ENCODE measurements at regions not wholly inside any gene's neighbourhood (a gene's known extent, or its start where the extent isn't known, plus 50 kb on each side); places are given as distances from the start of the nearest gene placed in this dataset.
"Not testable (repeated sequence)": the region's sequence is repeated elsewhere in the genome, so short reads cannot be mapped to it uniquely, and the experiment has no call there.

DNA sequence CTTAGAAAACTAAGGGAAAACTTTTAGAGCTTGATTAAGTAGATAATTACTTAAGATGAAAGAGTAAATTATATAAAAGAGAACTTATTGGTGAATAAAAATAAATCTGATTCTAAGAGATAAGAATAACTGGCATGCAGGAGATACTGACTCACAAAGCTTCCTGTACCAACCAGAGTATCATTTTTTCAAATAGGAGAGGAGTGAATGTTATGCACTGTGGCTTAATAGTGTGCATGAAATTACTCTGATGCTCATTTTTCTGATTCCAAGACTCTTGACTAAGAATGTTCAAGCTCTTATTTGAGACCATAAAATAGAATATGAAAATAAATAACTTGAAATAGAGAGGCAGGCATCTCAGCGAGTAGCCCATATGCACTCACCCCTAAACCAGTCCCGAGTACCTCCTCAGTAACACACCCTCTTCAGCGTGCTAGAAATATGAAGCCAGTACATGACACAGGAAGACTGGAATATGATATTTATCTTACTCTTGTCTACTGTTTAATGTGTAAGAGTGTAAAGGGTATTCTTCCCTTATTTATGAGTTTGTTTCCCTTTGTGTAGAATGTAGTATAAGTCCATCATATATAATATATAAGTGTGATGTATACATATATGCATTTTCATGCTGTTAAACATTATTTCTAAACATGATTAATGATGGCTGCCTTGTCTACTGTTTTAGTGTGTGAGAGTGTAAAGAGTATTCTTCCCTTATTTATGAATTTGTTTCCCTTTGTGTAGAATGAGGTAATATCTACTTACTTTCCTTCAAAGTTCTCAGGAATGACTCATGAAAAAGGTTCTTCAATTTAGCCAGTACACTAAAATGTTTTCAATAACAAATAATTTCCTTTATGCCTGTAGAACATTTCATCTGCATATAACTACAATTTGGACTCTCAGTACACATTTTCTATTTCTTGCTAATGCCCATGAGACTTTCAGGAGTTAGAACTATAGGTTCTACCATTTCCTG is 99.2 kb upstream of the PALMD start:
- no peak for DNase-seq

DNA sequence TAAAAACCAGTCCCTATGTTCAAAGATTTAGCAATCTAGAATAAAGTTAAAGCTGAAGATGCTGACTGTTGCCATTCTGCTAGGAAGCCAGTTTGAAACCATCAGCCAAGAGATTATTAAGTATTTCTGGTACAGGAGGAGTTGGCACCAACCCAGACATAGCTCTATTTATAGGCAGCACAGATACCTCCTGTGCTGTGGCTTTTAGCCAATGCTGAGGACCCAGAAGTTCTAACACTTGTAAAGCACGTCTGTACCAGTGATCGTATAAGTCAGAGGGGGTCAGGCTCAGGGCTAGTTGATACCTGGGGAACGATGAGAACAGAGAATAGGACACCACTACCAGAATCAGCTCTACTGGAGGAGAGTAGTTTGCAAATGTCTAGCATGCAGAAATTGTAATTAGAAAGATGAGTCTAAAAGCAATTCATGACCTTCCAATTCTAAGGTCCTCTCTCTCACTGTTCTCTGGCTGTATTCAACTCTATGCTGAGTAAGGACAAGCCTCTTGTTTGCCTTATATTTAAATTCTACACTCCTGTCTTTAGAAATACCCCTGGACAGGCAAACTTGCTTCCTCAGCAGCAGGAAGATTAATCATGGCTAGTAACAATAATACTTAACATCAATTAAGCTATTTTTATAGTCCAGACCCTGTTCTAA is 96.8 kb upstream of the PALMD start:
- DNase-seq, result peak; percentile 21

DNA sequence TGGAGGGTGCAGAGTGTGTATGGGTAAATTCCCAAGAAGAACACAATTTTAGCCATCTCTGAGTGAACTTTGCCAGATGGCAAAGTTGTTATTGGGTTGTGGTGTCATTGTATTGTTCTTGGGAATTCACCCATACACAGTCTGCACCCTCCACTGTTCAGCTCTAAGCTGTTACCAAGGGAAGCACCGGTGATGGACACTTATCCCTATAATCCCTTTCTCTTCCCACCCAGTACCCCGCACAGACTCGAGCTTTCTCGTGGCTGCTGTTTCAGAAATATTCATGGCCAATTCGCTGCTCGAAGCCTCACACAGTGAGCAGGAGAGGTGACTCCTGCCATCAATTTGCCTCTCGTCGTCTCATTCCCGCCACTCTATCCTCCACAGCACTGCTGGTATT is 95.7 kb upstream of the PALMD start:
- DNase-seq, result no peak

DNA sequence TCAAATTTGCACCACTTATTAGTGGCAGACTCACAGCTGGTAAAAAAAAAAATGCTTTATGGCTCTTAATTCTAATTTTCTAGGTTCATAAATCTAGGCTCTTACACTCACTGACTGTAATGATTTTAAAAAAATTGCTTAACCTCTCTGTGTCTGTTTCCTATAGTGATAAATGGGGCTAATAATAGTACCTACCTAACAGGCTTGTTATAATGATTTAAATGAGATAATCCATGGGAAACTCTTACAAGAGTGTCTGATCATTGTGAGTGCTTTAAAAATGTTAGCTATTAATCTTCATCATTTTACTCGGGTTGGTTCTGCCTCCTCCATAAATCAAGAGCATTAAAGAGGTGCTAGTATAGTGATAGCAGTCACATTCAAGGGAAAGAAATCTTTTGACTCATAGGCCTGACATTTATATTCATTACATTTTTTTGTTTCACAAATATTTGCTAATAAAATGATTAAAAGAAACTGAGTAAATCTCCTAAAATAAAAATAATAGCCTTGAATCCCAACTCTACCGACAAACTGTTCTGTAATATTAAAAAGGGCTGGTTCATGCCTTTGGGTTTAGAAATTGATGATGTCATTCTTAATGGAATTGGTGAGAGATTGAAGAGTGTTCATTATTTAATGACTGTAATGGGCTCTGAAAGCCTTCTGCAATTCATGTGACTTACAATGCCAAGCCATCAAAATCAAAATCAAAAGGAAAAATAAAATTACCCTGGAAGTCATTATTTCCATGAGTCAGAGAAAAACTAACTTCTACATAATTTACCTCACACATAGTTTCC is 93.9 kb upstream of the PALMD start:
- no peak for DNase-seq

DNA sequence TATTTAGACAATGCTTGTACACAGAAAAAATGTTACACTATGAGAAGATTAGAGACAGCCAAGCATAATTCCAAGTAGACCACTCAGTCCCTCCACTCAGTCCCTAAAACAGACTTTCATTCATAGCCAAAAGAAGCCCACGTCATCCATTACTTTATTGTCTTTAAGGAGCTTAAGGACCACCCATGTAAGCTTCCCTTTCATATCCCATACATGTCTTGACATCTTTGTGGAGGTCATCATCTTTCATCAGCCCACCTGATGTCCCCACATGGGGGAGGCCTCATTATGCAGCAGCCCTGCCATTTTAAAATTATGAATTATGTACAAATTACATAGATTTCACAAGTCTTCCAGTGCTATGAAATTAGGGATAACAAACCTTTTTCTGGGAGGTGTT is 92.6 kb upstream of the PALMD start:
- DNase-seq, result no peak

DNA sequence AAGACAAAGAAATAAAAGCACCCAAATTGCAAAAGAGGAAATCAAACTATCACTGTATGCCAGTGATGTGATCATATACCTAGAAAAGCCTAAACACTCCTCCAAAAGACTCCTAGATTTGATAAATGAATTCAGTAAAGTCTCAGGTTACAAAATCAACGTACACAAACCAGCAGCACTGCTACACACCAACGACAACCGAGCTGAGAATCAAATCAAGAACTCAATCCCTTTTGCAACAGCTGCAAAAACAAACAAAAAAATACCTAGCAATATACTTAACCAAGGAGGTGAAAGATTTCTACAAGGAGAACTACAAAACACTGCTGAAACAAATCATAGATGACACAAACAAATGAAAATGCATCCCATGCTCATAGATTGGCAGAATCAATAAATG is 92.1 kb upstream of the PALMD start:
- DNase-seq, result not testable (repeated sequence)

DNA sequence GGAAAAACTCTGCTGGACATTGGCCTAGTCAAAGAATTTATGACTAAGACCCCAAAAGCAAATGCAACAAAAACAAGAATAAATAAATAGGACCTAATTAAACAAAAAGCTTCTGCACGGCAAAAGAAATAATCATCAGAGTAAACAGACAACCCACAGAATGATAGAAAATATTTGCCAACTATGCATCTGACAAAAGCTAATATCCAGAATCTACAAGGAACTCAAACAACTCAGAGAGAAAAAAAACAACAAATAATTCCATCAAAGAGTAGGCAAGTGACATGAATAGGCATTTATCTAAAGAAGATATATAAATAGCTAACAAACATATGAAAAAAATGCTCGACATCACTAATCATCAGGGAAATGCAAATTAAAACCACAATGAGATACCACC is 91.2 kb upstream of the PALMD start:
- DNase-seq, result no peak

DNA sequence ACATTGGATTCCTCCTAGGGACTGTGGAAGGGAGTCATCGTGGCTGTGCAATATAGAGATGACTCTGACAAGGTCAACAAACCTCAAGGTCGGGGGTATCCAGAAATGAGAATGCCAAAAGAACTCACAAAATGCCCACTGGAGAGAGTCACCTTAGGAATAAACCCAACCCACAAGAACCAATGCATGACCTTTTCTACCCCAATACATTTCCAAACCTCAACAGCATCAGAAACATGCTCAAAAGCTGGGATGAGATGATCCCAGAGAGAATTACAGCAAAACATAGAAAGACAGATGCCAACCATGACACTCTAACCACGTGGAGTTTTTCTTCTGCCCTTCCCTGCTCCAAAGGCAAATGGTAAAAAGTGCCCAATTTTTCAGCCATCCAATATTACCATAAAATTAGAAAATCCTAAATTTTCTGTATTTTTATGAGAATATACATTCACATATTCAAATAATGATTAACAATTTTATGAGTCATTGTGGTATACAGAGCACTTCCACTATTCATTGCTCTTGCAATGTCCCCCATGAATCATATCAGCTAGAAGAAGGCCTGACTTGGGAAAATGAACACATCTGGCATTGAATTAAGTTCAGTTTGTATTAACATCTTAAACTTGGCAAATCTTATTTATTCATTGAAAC is 88.2 kb upstream of the PALMD start:
- no peak for DNase-seq

DNA sequence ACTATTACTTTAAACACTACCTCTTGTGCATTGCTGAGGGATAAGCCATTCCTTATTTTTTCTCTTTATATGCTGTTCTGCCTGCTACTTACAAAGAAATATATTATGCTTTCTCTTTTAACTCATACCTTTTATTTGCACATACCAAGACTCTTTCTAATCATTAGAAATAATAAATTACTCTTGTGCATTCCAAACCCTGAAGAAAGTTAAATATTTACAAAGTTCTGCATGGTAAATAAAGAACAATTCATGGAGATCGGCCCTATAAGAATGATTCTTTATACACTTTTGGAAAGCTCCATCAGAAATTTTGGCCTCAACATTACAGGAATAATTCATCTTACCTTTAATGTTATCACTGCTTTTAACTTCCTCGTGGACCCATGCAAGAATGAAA is 86.7 kb upstream of the PALMD start:
- no peak for DNase-seq

DNA sequence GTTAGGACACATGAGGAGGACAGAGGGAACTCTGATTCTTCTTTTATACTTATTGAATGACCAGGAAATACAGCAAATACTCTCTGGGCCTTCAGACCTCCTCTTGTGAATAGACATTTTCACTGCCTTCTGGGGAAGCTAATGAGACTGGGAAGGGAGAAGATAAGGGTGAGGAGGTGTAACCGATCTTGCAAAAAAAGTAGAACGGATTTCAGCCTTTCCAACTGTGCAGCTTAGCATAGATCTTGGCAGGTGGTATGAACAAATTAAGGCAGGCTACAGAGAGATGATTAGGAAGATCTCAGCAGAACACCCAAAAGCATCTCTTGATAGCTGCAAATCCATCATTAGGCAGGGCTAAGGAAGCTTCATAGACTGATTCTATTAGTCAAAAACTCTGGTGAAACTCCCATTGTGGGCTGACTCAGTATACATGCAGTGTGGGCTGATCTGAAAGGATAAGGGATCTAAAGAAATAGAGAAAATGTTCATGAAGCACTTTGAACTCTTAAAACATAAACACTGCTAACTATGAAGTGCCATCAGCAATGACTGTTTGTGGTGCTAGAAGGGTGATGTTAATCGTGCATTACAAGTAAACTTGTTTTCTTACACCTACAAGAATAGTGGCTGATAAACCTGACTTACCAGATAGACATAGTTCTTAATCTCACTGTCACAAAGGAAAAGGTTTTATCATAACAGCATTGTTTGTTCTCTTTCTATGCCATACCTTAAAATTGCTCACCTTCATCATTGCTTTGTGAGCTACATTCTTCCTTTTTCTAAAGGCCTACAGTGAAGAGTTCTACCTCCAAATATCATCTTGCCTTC is 85.5 kb upstream of the PALMD start:
- no peak for DNase-seq

DNA sequence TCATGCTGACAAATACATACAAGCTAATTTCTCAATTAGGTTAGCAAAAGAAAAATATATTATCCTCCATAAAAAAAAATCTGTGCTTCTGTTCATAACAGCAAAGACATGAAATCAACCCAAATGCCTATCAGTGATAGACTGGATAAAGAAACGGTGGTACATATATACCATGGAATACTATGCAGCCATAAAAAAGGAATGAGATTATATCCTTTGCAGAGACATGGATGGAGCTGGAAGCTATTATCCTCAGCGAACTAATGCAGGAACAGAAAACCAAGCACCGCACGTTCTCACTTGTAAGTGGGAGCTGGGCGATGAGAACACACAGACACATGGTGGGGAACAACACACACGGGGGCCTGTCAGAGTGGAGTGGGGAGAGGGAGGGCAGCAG is 84.0 kb upstream of the PALMD start:
- no peak for DNase-seq

DNA sequence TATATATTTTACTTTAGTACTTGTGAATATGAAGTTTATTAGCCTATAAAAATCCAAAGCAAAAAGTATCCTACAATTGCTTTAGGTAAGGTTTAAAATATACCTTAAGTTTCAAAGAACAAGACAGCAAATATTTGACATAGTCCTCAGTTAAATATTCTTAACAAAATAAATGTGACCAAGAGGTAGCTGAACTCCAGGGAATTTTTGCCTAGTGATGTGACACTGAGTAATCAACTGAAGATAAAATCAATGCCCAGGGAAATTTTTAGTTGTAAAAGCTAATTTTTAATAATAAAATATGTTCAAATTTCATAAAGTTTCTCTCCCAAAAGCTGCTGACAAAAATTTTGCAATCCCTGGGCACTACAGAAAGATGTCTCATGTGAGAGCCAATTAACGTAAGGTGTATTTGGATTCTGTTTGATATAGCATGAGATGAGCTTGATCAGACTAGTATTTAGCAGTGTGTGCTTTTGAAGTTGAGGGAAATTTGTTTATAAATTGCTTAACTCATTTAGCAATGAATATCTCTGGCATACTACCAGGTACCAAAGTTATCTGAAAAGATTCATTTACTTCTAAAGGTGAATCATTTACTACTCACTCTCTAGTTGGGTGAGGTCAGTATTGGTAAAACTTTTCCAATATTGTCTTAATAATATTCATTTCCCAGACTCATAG is 80.2 kb upstream of the PALMD start:
- no peak for DNase-seq

DNA sequence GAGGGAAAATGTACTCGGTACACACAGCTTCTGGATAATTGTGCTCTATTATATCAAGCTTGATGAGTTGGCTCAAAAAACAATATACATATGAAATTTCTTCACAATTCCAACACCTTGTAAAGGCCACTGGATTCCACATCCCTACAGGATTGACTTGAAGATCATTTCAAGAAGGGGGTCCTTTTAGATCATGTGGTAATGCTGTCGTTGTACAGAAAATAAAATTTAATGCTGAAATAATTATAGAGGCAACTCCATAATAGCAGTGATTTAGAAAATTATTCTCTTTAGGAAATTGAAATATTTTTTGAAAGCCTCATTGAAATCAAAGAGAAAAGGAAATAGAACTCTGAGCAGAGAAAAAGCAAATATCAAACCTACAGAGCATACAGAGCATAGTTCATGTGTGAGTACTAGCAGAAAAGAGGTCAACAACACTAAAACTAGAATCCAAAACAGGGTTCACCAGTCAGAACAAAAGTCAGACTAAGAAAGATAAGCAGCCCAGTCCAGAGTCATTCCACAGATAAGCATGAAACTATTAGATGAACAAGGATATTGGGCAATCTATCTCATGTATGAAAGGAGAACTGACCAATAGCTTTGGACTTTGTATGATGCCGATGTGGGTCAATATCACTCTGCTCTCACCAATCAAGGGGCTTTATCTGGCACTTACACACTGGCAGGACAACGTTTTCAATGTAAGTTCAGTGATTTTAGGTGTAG is 79.5 kb upstream of the PALMD start:
- DNase-seq, result no peak

DNA sequence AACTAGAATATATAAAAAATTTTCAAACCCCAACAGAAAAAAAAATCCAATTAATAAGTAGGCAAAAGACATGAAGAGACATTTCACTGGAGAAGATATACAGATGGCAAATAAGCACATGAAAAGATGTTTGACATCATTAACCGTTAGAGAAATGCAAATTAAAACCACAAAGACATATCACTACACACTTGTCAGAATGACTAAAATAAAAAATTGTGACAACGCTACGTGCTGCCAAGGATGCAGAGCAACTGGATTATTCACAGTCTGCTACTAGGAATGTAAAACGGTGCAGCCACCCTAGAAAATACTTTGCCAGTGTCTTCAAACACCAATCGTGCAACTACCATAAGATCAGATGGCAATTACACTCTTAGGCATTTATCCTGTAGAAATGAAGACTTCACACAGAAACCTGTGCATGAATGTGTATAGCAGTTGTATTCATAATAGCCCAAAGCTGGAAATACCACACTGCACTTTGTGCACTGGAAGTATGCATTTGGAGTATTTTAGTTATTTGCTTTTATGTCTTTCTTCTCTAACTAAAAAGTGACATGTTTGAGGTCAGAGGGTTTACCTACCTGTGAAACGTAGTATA is 75.3 kb upstream of the PALMD start:
- DNase-seq, result no peak

DNA sequence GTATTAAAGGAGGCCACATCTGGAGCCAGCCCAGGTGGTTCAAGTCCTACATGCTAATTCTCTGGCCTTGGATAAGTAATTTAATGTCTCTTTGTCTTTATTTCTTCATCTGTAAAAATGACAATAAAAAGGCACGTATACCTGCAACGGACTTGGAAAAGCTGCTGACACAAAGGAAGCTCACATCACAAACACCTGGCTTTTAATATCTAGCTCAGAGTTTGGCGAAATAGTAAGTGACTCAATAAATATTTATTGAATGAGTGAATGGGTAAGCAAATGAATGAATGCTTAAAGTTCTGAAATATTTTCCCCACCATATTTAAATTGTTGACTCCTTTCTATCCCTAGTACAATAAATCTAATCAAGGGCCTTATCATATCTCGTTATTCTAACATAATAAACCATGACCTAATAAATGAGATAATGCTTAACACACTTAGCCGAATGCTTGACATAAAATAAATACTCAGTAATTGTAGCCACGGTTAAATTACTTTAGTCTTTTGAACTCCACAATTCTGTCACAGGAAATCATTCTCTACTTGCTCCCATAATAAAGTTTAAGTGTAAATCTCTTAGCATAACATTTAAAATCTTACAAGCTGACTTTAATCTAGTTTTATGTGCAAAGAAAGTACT is 74.7 kb upstream of the PALMD start:
- DNase-seq, result peak; percentile 1

DNA sequence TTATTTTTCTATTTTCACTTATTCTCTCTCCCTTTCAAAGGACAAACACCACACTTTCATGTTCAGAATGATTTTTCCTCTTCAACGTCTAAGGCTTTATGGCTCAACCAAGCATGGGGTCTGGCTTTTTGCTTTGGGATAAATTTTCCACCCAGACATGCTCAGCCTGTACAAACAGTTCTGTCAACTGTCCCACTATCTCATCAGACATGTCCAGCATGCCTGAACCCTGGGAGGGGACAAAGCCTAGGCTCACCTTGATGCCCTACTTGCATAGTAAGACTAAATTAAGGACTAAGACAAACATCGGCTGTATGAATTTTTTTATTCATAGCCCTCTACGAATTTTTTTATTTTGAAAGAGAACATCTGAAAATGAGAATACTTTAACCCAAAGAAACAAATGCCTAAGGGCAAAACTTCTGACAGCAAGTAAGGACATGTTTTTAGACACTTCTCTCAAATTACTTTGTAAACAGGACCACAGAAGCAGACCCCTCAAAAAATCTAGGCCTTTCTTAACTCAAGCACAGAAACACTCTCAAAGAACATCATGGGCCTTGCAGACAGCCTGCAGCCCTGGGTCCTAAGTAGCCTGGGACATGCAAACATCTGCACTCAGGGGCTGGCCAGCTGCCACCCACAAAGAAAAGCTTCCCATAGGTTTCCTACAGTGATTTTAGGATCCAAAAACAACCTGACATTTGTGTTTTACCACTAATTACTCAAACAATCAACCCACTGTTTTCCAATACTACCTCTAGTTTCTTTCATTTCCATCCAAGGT is 72.3 kb upstream of the PALMD start:
- no peak for DNase-seq

DNA sequence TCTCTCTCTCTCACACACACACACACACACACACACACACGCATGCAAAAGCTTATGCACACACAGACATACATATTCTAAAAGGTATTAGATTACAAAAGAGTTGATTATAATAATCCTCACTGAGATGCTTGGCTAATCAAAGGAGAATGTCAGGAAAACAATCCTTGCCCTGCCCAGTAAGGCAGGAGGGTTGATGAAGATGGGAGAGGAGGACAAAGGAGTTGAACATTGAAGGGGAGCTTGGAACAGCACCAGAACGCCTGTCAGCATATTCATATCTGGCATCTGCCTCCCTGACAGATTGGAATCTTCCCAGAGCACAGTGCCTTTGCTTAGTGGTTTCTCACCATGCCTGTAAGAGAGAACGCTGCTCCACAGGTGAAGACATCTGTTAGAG is 68.6 kb upstream of the PALMD start:
- peak; percentile 5 for DNase-seq

DNA sequence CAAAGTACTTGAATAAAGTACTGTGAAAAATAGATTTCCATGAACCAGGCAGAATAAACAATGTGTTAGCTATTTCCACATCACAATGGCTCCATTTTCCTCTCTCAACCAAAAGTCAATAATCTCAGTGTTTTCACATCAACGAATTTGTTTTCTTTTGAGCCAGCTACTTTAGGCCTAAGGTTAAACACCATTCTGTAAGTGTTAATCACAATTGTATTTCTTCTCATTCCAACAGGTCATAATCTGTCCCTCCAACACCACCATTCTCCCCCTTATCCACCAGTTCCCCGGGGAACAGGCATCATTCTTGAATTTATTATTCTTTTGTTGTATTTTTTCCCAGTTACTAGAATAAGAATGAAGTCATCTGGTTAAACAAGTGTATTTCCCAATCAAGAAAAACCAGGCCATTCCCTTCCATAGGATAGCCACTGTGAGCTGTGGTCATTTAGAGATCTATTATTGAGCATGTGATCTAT is 66.2 kb upstream of the PALMD start:
- no peak for DNase-seq

DNA sequence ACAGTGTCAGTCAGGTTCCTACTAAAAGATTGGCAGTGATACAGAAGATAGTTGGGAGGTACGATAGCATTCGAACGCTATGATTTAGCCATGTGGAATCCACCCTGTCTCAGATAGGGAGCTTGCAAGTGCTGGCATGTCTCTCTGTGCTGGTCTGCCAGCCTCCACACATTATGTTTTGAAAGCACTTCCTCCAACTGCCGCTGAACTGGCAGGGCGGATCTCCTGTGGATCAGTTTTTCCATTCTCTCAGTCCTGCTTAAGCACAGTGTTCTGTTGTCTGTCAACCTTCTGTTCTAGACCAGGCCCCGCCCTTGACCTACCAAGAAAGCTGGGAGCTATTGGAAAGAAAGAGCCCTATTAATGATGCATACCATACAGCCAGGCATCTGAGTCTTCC is 65.5 kb upstream of the PALMD start:
- peak; percentile 5 for DNase-seq
